Coronary artery (tissue), 2 donors: ENCODE measurements at regions not wholly inside any gene's neighbourhood (a gene's known extent, or its start where the extent isn't known, plus 50 kb on each side); places are given as distances from the start of the nearest gene placed in this dataset.

ENCODE experiments used
- DNase-seq: peaks from one replicate; pipeline ENCODE4 v3.0.0-alpha.2; 2017; ENCODE audit warnings: low spot score
- H3K27ac ChIP-seq, 2 donors: fragments of 200-600 bp; sonication (generic); one replicate each; pipeline ENCODE4 v1.5.1; 2016 to 2019
- H3K4me3 ChIP-seq: fragments of 200-600 bp; sonication (generic); 2 replicates; pipeline ENCODE4 v1.5.1; 2016; ENCODE audit warnings: mild to moderate bottlenecking, moderate library complexity
- TF ChIP-seq, protein P1 (sequence below): fragments of 200-600 bp; sonication (generic); IDR thresholded peaks from one replicate; pipeline ENCODE4 v1.5.1; 2019; ENCODE audit warnings: antibody characterized with exemption

DNA sequence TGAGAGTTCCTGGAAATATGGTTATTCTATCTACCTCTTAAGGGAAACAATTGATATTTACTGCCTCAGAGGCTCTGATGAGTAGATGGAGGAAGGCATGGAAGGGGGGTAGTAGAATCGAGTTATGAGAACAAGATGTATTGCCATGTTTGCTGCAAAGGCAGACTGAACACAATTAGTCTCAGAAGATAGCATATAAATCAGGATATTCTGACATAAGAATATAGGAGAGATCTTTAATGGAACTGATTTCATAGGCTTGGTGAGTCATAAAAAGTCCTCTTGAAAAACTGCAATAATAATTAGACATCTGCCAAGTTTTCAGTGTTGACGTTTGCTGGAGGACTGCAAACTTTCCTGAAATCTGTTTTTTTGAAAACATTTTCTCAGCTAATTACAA lies 636.1 kb downstream of the TMTC2 start:
- Histone ChIP-seq H3K4me3 (no peak overlapping the region), H3K27ac (no peak overlapping the region)
- DNase-seq, result no peak
- TF ChIP-seq, protein P1, sequence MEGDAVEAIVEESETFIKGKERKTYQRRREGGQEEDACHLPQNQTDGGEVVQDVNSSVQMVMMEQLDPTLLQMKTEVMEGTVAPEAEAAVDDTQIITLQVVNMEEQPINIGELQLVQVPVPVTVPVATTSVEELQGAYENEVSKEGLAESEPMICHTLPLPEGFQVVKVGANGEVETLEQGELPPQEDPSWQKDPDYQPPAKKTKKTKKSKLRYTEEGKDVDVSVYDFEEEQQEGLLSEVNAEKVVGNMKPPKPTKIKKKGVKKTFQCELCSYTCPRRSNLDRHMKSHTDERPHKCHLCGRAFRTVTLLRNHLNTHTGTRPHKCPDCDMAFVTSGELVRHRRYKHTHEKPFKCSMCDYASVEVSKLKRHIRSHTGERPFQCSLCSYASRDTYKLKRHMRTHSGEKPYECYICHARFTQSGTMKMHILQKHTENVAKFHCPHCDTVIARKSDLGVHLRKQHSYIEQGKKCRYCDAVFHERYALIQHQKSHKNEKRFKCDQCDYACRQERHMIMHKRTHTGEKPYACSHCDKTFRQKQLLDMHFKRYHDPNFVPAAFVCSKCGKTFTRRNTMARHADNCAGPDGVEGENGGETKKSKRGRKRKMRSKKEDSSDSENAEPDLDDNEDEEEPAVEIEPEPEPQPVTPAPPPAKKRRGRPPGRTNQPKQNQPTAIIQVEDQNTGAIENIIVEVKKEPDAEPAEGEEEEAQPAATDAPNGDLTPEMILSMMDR, result no peak

DNA sequence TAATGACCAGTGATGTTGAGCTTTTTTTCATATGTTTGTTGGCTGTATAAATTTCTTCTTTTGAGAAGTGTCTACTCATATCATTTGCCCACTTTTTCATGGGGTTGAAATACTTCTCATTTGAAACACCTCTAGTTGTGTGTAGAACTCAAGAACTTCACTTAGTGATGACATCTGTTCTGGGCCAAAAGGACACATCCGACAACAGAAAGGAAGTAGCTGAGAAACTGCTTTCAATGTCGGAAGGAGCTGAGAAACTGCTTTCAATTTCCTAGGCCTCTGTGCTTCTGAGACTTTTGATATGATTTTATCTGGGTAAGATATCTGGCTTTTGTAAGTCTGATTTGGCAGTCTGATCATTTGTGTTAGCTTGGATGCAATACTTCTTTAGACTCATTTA lies 635.3 kb downstream of the TMTC2 start:
- TF ChIP-seq, protein P1, result no peak
- Histone ChIP-seq H3K27ac (no peak overlapping the region), H3K4me3 (no peak overlapping the region)
- no peak for DNase-seq

DNA sequence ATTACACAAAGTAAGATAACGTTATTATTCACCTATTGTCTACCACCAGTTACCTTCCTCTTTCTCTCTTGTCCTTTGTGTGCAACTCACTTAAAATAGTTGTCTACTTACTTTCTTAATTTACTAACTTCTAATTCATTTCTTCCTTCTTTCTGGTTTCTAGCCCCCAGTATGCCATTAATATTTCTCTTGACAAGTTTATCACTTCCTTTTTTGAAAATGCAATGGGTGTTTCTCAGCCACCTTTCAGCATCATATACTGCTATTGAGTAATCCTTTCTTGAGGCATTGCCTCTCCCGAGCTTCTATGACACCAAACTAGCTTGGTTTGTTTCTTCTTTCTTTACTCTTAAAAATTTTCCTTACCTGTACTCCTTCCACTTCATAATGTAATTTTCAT lies 633.6 kb downstream of the TMTC2 start:
- Histone ChIP-seq H3K4me3 (no peak overlapping the region), H3K27ac (no peak overlapping the region)
- TF ChIP-seq, protein P1, result no peak
- DNase-seq, result no peak

DNA sequence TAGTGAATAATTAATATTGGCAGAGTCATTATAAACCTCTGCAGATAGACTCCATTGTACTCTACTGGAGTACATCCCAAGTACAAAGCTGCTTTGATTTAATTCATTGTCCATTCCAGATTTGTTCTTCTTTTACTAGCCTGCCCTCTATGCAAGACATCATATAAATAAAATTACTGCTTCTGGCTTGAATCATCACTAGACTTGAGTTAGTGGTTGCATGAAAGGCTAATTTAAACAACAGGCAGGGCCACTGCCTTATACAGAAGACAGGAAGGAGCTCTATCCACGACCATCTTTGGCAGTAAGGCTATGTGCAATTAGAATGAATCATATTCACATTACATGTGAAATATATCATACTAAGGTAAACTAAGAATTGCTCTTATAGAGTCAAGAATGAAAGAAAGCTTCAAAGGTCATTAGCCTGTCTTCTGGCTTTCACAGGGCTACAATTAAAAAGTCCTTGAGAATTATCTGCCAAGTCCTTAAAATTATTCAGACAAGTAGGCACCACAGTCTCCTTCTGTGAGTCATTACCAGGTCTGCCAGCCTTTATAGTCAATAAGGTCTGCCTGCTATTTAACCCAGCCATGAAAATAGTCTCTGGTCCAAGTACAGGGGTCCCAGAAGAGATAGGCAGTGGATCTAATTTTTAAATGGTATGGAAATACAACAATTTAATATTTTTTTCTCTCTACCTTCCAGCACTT lies 631.8 kb downstream of the TMTC2 start:
- H3K27ac ChIP-seq, result no peak overlapping the region
- TF ChIP-seq, protein P1, result no peak
- no peak for DNase-seq

DNA sequence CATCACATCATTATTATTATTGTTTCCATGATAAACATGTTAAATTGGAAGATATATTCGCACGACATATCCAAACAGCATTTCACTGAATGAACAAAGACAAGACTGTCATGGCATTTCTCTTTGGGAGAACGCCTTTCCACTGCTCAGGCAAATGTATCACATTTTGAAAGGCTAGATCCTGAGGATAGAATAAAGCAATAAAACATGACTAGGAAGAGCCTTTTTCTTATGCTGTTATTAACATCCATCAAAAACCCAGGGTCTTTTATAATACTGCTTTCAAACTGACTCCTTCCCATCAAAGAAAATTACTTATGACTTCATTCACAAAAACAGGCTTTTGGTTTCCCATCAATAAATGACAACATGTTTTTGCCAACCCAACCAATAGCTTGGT lies 630.9 kb downstream of the TMTC2 start:
- no peak overlapping the region for H3K4me3 ChIP-seq
- TF ChIP-seq, protein P1, result no peak
- no peak overlapping the region for H3K27ac ChIP-seq
- no peak for DNase-seq

More for the DNA sequence above, 631.8 kb downstream of the TMTC2 start:
- H3K4me3 ChIP-seq, result no peak overlapping the region

DNA sequence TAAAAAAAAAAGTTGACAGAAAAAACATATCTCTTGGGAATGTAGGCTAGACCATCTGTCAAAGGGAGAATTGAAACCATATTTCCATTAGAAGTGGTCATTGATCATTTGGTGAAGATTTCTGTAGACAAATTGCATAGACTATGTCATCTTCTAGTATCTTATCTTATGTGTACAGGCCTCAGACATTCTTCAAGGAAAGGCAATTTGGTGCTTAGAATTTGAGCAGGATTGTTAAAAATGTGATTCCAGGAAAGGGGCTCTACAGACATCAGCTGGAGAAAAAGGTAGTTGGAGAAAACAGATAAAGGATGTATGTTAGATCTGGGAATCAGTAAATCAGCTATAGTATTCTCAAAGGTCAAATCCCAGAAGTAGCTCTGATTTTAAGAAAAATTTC lies 627.1 kb downstream of the TMTC2 start:
- TF ChIP-seq, protein P1, result no peak

DNA sequence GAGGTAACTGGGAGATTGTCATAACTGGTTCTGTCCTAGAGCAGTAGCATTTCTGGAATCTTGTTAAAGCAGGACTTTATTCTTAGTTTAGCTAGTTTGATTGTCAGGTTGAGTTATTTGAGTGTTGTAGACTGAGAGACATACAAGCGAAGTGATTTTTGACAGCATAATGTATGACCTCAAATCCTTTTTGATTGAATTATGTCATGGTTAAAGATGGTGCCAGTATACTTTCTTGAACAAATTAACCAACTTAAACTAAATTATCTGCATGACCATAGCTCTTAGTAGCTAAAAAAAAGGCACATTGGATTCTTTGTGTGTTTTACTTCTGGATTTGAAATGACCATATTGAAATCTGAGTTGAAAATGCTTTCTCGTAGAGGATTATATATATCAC lies 626.6 kb downstream of the TMTC2 start:
- H3K27ac ChIP-seq, result no peak overlapping the region
- TF ChIP-seq, protein P1, result no peak
- DNase-seq, result no peak
- H3K4me3 ChIP-seq, result no peak overlapping the region

More for the DNA sequence above, 627.1 kb downstream of the TMTC2 start:
- no peak overlapping the region for H3K4me3 ChIP-seq
- no peak for DNase-seq
- H3K27ac ChIP-seq, result no peak overlapping the region
